ENCODE measurements at regions not wholly inside any gene's neighbourhood (a gene's known extent, or its start where the extent isn't known, plus 50 kb on each side); places are given as distances from the start of the nearest gene placed in this dataset.
A peak's percentile ranks its signal among the peaks of the same experiment; 100 is the strongest.

DNA sequence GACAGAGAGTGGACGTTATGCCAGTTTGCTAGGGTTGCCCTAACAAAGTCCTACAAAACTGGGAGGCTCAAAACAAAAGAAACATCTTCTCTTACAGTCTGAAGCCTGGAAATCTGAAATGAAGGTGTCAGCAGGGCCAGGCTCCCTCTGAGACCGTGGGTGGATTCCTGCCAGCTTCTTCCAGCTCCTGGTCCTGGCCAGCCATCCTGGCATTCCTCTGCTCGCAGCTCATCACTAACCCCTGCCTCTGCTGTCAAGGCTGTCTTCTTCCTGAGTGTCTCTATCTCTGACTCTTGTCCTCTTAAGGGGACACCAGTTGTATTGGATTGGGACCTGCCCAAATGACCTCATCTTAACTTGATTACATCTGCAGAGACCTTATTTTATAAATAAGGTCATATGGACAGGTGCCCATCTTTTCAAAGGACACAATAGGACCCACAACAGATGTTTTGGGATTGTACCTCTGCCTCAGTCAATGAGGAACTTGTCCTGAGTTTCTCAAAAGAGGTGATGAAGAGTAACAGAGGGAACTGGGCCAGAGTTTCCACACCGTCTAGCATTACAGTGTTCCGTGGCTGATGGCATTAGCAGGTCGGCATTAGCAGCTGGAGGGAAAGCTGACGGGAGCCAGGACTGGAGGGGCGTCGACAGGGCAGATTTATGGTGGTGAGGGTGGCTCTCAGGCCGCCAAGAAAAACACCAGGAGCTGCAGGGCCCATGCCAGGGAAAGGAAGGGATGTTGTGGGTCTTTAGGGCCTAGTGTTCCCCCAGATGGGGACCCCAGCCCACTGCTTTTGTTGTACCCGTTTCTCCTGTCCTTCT lies 157.3 kb downstream of the TBXT start (continued):
- TF ChIP-seq ZEB2 (tag by site-specific recombination; IDR thresholded peaks at IDR 0.05) (peak; percentile 64; the same call in 1 of the 2 replicates), ZXDB (tag by site-specific recombination; IDR thresholded peaks at IDR 0.05) (no peak), ZNF624 (tag by site-specific recombination; IDR thresholded peaks at IDR 0.05) (no peak), KLF1 (tag by site-specific recombination; IDR thresholded peaks at IDR 0.05) (peak; percentile 59), ZNF596 (tag by site-specific recombination; IDR thresholded peaks at IDR 0.05) (no peak), ZIC2 (tag by site-specific recombination; IDR thresholded peaks at IDR 0.05) (peak; percentile 64; the same call in 1 of the 2 replicates), ZNF221 (tag by site-specific recombination; IDR thresholded peaks at IDR 0.05; ENCODE audit: borderline replicate concordance) (no peak), SETDB1 (IDR thresholded peaks at IDR 0.05; ENCODE audit: insufficient read length, low read length) (no peak), ZNF174 (tag by site-specific recombination; IDR thresholded peaks at IDR 0.05) (no peak), ZNF184 (tag by site-specific recombination; IDR thresholded peaks at IDR 0.05) (no peak), HOXD13 (CRISPR knock-in tag; IDR thresholded peaks at IDR 0.05; ENCODE audit: borderline replicate concordance) (no peak), ZNF175 (tag by site-specific recombination; IDR thresholded peaks at IDR 0.05) (no peak), ZNF404 (tag by site-specific recombination; IDR thresholded peaks at IDR 0.05) (no peak), ZNF24 (tag by site-specific recombination; IDR thresholded peaks at IDR 0.05) (no peak), ZNF629 (tag by site-specific recombination; IDR thresholded peaks at IDR 0.05) (peak; percentile 83), ZNF837 (tag by site-specific recombination; IDR thresholded peaks at IDR 0.05) (no peak), ZNF600 (tag by site-specific recombination; IDR thresholded peaks at IDR 0.05) (0 out of 2 replicates have a peak, but pooled peaks have one; percentile 38), ZNF670 (tag by site-specific recombination; IDR thresholded peaks at IDR 0.05; ENCODE audit: low read depth) (no peak), ZNF16 (tag by site-specific recombination; IDR thresholded peaks at IDR 0.05; ENCODE audit: low read depth) (no peak), ZNF561 (tag by site-specific recombination; IDR thresholded peaks at IDR 0.05; ENCODE audit: borderline replicate concordance) (0 out of 2 replicates have a peak, but pooled peaks have one; percentile 56), GLIS1 (tag by site-specific recombination; IDR thresholded peaks at IDR 0.05) (peak; percentile 74), ZNF354C (tag by site-specific recombination; IDR thresholded peaks at IDR 0.05; ENCODE audit: borderline replicate concordance, low read depth) (no peak)
- TF ChIP-seq, protein P1, sequence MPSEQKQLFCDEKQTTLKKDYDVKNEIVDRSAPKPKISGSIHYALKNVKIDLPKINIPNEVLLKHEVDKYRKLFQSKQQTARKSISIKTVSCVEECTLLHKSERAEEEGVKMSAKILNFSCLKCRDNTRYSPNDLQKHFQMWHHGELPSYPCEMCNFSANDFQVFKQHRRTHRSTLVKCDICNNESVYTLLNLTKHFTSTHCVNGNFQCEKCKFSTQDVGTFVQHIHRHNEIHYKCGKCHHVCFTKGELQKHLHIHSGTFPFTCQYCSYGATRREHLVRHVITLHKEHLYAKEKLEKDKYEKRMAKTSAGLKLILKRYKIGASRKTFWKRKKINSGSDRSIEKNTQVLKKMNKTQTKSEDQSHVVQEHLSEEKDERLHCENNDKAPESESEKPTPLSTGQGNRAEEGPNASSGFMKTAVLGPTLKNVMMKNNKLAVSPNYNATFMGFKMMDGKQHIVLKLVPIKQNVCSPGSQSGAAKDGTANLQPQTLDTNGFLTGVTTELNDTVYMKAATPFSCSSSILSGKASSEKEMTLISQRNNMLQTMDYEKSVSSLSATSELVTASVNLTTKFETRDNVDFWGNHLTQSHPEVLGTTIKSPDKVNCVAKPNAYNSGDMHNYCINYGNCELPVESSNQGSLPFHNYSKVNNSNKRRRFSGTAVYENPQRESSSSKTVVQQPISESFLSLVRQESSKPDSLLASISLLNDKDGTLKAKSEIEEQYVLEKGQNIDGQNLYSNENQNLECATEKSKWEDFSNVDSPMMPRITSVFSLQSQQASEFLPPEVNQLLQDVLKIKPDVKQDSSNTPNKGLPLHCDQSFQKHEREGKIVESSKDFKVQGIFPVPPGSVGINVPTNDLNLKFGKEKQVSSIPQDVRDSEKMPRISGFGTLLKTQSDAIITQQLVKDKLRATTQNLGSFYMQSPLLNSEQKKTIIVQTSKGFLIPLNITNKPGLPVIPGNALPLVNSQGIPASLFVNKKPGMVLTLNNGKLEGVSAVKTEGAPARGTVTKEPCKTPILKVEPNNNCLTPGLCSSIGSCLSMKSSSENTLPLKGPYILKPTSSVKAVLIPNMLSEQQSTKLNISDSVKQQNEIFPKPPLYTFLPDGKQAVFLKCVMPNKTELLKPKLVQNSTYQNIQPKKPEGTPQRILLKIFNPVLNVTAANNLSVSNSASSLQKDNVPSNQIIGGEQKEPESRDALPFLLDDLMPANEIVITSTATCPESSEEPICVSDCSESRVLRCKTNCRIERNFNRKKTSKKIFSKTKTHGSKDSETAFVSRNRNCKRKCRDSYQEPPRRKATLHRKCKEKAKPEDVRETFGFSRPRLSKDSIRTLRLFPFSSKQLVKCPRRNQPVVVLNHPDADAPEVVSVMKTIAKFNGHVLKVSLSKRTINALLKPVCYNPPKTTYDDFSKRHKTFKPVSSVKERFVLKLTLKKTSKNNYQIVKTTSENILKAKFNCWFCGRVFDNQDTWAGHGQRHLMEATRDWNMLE (tag by site-specific recombination; conservative IDR thresholded peaks at IDR 0.05; ENCODE audit: low read depth), result 0 out of 2 replicates have a peak, but pooled peaks have one; percentile 12
- TF ChIP-seq, protein P2, sequence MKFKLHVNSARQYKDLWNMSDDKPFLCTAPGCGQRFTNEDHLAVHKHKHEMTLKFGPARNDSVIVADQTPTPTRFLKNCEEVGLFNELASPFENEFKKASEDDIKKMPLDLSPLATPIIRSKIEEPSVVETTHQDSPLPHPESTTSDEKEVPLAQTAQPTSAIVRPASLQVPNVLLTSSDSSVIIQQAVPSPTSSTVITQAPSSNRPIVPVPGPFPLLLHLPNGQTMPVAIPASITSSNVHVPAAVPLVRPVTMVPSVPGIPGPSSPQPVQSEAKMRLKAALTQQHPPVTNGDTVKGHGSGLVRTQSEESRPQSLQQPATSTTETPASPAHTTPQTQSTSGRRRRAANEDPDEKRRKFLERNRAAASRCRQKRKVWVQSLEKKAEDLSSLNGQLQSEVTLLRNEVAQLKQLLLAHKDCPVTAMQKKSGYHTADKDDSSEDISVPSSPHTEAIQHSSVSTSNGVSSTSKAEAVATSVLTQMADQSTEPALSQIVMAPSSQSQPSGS (tag by site-specific recombination; IDR thresholded peaks at IDR 0.05; ENCODE audit: low read depth), result peak; percentile 59
- TF ChIP-seq, protein P3, sequence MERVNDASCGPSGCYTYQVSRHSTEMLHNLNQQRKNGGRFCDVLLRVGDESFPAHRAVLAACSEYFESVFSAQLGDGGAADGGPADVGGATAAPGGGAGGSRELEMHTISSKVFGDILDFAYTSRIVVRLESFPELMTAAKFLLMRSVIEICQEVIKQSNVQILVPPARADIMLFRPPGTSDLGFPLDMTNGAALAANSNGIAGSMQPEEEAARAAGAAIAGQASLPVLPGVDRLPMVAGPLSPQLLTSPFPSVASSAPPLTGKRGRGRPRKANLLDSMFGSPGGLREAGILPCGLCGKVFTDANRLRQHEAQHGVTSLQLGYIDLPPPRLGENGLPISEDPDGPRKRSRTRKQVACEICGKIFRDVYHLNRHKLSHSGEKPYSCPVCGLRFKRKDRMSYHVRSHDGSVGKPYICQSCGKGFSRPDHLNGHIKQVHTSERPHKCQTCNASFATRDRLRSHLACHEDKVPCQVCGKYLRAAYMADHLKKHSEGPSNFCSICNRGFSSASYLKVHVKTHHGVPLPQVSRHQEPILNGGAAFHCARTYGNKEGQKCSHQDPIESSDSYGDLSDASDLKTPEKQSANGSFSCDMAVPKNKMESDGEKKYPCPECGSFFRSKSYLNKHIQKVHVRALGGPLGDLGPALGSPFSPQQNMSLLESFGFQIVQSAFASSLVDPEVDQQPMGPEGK (tag by site-specific recombination; IDR thresholded peaks at IDR 0.05), result 0 out of 2 replicates have a peak, but pooled peaks have one; percentile 17
- TF ChIP-seq, protein P4, sequence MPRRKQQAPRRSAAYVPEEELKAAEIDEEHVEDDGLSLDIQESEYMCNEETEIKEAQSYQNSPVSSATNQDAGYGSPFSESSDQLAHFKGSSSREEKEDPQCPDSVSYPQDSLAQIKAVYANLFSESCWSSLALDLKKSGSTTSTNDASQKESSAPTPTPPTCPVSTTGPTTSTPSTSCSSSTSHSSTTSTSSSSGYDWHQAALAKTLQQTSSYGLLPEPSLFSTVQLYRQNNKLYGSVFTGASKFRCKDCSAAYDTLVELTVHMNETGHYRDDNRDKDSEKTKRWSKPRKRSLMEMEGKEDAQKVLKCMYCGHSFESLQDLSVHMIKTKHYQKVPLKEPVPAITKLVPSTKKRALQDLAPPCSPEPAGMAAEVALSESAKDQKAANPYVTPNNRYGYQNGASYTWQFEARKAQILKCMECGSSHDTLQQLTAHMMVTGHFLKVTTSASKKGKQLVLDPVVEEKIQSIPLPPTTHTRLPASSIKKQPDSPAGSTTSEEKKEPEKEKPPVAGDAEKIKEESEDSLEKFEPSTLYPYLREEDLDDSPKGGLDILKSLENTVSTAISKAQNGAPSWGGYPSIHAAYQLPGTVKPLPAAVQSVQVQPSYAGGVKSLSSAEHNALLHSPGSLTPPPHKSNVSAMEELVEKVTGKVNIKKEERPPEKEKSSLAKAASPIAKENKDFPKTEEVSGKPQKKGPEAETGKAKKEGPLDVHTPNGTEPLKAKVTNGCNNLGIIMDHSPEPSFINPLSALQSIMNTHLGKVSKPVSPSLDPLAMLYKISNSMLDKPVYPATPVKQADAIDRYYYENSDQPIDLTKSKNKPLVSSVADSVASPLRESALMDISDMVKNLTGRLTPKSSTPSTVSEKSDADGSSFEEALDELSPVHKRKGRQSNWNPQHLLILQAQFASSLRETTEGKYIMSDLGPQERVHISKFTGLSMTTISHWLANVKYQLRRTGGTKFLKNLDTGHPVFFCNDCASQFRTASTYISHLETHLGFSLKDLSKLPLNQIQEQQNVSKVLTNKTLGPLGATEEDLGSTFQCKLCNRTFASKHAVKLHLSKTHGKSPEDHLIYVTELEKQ (tag by site-specific recombination; IDR thresholded peaks at IDR 0.05; ENCODE audit: borderline replicate concordance), result 0 out of 2 replicates have a peak, but pooled peaks have one; percentile 30

All from HEK293 (cell line).